Astrocyte (in vitro differentiated cells and primary cell): ENCODE measurements at regions not wholly inside any gene's neighbourhood (a gene's known extent, or its start where the extent isn't known, plus 50 kb on each side); places are given as distances from the start of the nearest gene placed in this dataset.

ENCODE experiments used
- DNase-seq: peaks from one replicate; pipeline ENCODE4 v3.0.0-alpha.2; 2010; ENCODE audit warnings: low read depth
- FAIRE-seq: peaks from 2 replicates; lab custom pipeline; 2011; peaks lifted over from hg19 to GRCh38; lab: Jason Lieb, UNC
- H2AFZ ChIP-seq: 2 replicates; pipeline ENCODE4 v1.6.0; 2012; ENCODE audit warnings: low read depth, low read length, inconsistent platforms
- H3K27ac ChIP-seq: 2 replicates; pipeline ENCODE4 v1.5.1; 2011; ENCODE audit warnings: low read depth, low read length, inconsistent platforms
- H3K27me3 ChIP-seq: 2 replicates; pipeline ENCODE4 v1.6.0; 2011; ENCODE audit warnings: low read length, inconsistent platforms; ENCODE audit not compliant: insufficient read depth
- H3K36me3 ChIP-seq: 2 replicates; pipeline ENCODE4 v1.5.1; 2011; ENCODE audit warnings: low read length, inconsistent platforms; ENCODE audit not compliant: insufficient read depth
- H3K4me1 ChIP-seq: 2 replicates; pipeline ENCODE4 v1.5.1; 2011; ENCODE audit warnings: low read length, inconsistent platforms; ENCODE audit not compliant: insufficient read depth
- H3K4me2 ChIP-seq: 2 replicates; pipeline ENCODE4 v1.6.0; 2012; ENCODE audit warnings: low read length, inconsistent platforms
- H3K4me3 ChIP-seq: 2 replicates; pipeline ENCODE4 v1.5.1; 2011; ENCODE audit warnings: low read depth, mild to moderate bottlenecking, low read length, inconsistent platforms; ENCODE audit not compliant: insufficient read depth
- H3K79me2 ChIP-seq: 2 replicates; pipeline ENCODE4 v1.6.0; 2012; ENCODE audit warnings: mild to moderate bottlenecking, low read length, inconsistent platforms; ENCODE audit not compliant: insufficient read depth
- H3K9ac ChIP-seq: 2 replicates; pipeline ENCODE4 v1.6.0; 2012; ENCODE audit warnings: mild to moderate bottlenecking, low read length, inconsistent platforms
- H3K9me3 ChIP-seq: 2 replicates; pipeline ENCODE4 v1.5.1; 2012; ENCODE audit warnings: low read depth, mild to moderate bottlenecking, low read length, inconsistent platforms; ENCODE audit not compliant: insufficient read depth
- H4K20me1 ChIP-seq: 2 replicates; pipeline ENCODE4 v1.6.0; 2012; ENCODE audit warnings: low read length, inconsistent platforms; ENCODE audit not compliant: insufficient read depth
- H3K27ac Mint-ChIP-seq: one replicate; pipeline ENCODE4 v1.8.0; 2021; ENCODE audit warnings: mild to moderate bottlenecking, mixed read lengths; ENCODE audit not compliant: unreplicated experiment
- H3K27me3 Mint-ChIP-seq: one replicate; pipeline ENCODE4 v1.8.0; 2021; ENCODE audit warnings: low read depth, mixed read lengths; ENCODE audit not compliant: unreplicated experiment
- H3K36me3 Mint-ChIP-seq: one replicate; pipeline ENCODE4 v1.8.0; 2021; ENCODE audit warnings: low read depth, mixed read lengths; ENCODE audit not compliant: unreplicated experiment
- H3K4me1 Mint-ChIP-seq: one replicate; pipeline ENCODE4 v1.8.0; 2021; ENCODE audit warnings: low read depth, mixed read lengths; ENCODE audit not compliant: unreplicated experiment
- H3K4me3 Mint-ChIP-seq: one replicate; pipeline ENCODE4 v1.8.0; 2021; ENCODE audit warnings: mild to moderate bottlenecking, moderate library complexity, mixed read lengths; ENCODE audit not compliant: unreplicated experiment
- H3K9me3 Mint-ChIP-seq: one replicate; pipeline ENCODE4 v1.8.0; 2021; ENCODE audit warnings: mild to moderate bottlenecking, mixed read lengths; ENCODE audit not compliant: unreplicated experiment
- CTCF ChIP-seq: IDR thresholded peaks from 2 replicates; pipeline ENCODE4 v1.5.1; 2011; ENCODE audit warnings: low read depth, mild to moderate bottlenecking, inconsistent platforms, low read length, moderate library complexity; ENCODE audit not compliant: insufficient read depth
- EZH2 ChIP-seq: IDR thresholded peaks from 2 replicates; pipeline ENCODE4 v1.6.1; 2012; ENCODE audit warnings: mild to moderate bottlenecking, low read length, inconsistent platforms; ENCODE audit not compliant: insufficient read depth

DNA sequence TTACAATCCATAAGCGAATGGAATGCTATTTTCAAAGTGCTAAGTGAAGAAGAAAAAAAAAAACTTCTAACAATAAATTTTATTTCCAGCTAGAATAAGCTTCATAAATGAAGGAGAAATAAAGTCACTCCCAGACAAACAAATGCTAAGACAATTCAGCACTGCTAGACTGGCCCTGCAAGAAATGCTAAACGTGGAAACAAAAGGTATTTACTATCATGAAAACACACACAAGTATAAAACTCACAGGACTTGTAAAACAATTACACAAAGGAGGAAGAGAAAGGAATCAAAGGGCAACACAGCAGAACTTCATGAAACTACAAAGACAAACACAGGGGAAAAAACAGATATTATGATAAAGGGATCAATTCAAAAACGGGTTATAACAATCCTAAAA is 85.8 kb upstream of the NELL2 start:
- Histone ChIP-seq H3K9ac (no peak overlapping the region), H4K20me1 (no peaks in the 10 kb centered on the region), H3K9me3 (no peaks in the 10 kb centered on the region), H3K4me1 (no peaks in the 10 kb centered on the region), H3K27me3 (no peaks in the 10 kb centered on the region), H3K79me2 (no peaks in the 10 kb centered on the region), H3K4me2 (no peak overlapping the region), H2AFZ (no peak overlapping the region), H3K27ac (no peak overlapping the region), H3K4me3 (no peak overlapping the region), H3K36me3 (no peaks in the 10 kb centered on the region)
- no peak overlapping the region for H3K4me3 Mint-ChIP-seq
- no peak overlapping the region for H3K27ac Mint-ChIP-seq
- peaks cover 8% of the 10 kb centered on the region for H3K9me3 Mint-ChIP-seq
- DNase-seq (no peak), FAIRE-seq (no peak)
- H3K36me3 Mint-ChIP-seq, result no peaks in the 10 kb centered on the region
- H3K4me1 Mint-ChIP-seq, result no peaks in the 10 kb centered on the region
- H3K27me3 Mint-ChIP-seq, result no peaks in the 10 kb centered on the region
- TF ChIP-seq EZH2 (no peak), CTCF (no peak)

DNA sequence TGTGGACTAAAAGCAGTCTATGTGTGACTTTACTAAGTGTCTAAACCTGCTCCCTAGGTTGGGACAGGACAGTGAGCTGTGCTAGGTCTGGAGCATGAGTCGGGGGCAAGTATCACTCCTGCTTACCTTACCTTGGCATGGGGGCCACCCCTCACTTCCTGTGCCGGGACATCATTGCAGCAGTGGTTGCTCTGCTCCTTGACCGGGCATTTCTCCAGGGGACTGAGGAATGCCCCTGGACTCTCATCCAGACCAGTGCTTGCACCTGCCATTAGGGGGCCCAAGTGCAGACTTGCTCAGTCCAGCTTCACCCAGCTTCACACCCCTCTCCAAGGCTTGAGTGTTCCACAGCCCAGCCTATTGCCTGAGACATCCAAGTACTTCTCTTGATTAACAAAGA is 84.7 kb upstream of the NELL2 start:
- Mint-ChIP-seq H3K27ac (no peak overlapping the region), H3K36me3 (no peaks in the 10 kb centered on the region), H3K4me1 (no peaks in the 10 kb centered on the region), H3K9me3 (peaks cover 4% of the 10 kb centered on the region), H3K27me3 (no peaks in the 10 kb centered on the region), H3K4me3 (no peak overlapping the region)
- Histone ChIP-seq H3K36me3 (no peaks in the 10 kb centered on the region), H3K4me1 (no peaks in the 10 kb centered on the region), H3K4me3 (no peak overlapping the region), H3K79me2 (no peaks in the 10 kb centered on the region), H4K20me1 (no peaks in the 10 kb centered on the region), H3K27ac (no peak overlapping the region), H3K9ac (no peak overlapping the region), H3K27me3 (no peaks in the 10 kb centered on the region), H2AFZ (no peak overlapping the region), H3K9me3 (no peaks in the 10 kb centered on the region), H3K4me2 (no peak overlapping the region)
- FAIRE-seq (no peak), DNase-seq (no peak)
- TF ChIP-seq EZH2, result no peak
- TF ChIP-seq CTCF, result no peak

- Histone ChIP-seq H2AFZ (no peak overlapping the region), H3K9me3 (no peaks in the 10 kb centered on the region), H3K9ac (no peak overlapping the region), H4K20me1 (no peaks in the 10 kb centered on the region), H3K79me2 (no peaks in the 10 kb centered on the region), H3K36me3 (no peaks in the 10 kb centered on the region), H3K27me3 (no peaks in the 10 kb centered on the region), H3K27ac (no peak overlapping the region), H3K4me3 (no peak overlapping the region), H3K4me2 (no peak overlapping the region), H3K4me1 (no peaks in the 10 kb centered on the region)
- peaks cover 1% of the 10 kb centered on the region for H3K9me3 Mint-ChIP-seq
- no peak overlapping the region for H3K27ac Mint-ChIP-seq
- H3K27me3 Mint-ChIP-seq, result no peaks in the 10 kb centered on the region
- no peak for DNase-seq
- no peak overlapping the region for H3K4me3 Mint-ChIP-seq
- TF ChIP-seq CTCF, result no peak
- TF ChIP-seq EZH2, result no peak
- no peak for FAIRE-seq
- H3K4me1 Mint-ChIP-seq, result no peaks in the 10 kb centered on the region
- H3K36me3 Mint-ChIP-seq, result no peaks in the 10 kb centered on the region
These were observed 84.3 kb upstream of the NELL2 start for GRCh38 chr12:44960423-44960822.
